Natural killer cell (primary cell): ENCODE measurements at regions not wholly inside any gene's neighbourhood (a gene's known extent, or its start where the extent isn't known, plus 50 kb on each side); places are given as distances from the start of the nearest gene placed in this dataset.

Experiments
- ATAC-seq, 3 donors: fragments of 150-1000 bp in 2 of 3; fragments of 200-7000 bp in 1 of 3; cut with Tn5 transposase; 1 replicate in 1 of 3; 2 replicates in 2 of 3; pipeline ENCODE4 v1.10.0; 2021; ENCODE audit warnings: mild to moderate bottlenecking in 2 of 3, moderate library complexity in 2 of 3
- DNase-seq, 2 donors: peaks; one replicate each; pipeline versions ENCODE4 v3.0.0 to v3.0.0-alpha.2; 2013 to 2021; ENCODE audit warnings: mixed read lengths in 1 of 2
- H3K27ac ChIP-seq: one replicate; pipeline ENCODE4 v1.5.1; 2013; ENCODE audit warnings: mild to moderate bottlenecking, low read length
- H3K27me3 ChIP-seq: one replicate; pipeline ENCODE4 v1.6.1; 2013; ENCODE audit warnings: low read length; ENCODE audit not compliant: control insufficient read depth, insufficient read depth
- H3K36me3 ChIP-seq: one replicate; pipeline ENCODE4 v1.6.1; 2013; ENCODE audit warnings: low read length; ENCODE audit not compliant: control insufficient read depth, insufficient read depth
- H3K4me1 ChIP-seq: one replicate; pipeline ENCODE4 v1.6.1; 2013; ENCODE audit warnings: low read length; ENCODE audit not compliant: control insufficient read depth, insufficient read depth
- H3K4me3 ChIP-seq: one replicate; pipeline ENCODE4 v1.5.1; 2013; ENCODE audit warnings: low read length
- H3K9me3 ChIP-seq: one replicate; pipeline ENCODE4 v1.6.1; 2013; ENCODE audit warnings: low read length; ENCODE audit not compliant: control insufficient read depth, insufficient read depth
- H3K27ac Mint-ChIP-seq, 2 donors: one replicate each; pipeline ENCODE4 v1.8.0; 2022; ENCODE audit warnings: mild to moderate bottlenecking in 2 of 2, mixed read lengths in 2 of 2, moderate library complexity in 1 of 2
- H3K27me3 Mint-ChIP-seq, 2 donors: one replicate each; pipeline ENCODE4 v1.8.0; 2022; ENCODE audit warnings: low read depth in 2 of 2, mixed read lengths in 2 of 2
- H3K36me3 Mint-ChIP-seq: one replicate; pipeline ENCODE4 v1.8.0; 2022; ENCODE audit warnings: mixed read lengths
- H3K4me1 Mint-ChIP-seq, 2 donors: one replicate each; pipeline ENCODE4 v1.8.0; 2022; ENCODE audit warnings: mixed read lengths in 2 of 2
- H3K4me3 Mint-ChIP-seq: one replicate; pipeline ENCODE4 v1.8.0; 2022; ENCODE audit warnings: mild to moderate bottlenecking, moderate library complexity, mixed read lengths
- H3K9me3 Mint-ChIP-seq, 2 donors: one replicate each; pipeline ENCODE4 v1.8.0; 2022; ENCODE audit warnings: mixed read lengths in 2 of 2
- CTCF ChIP-seq: fragments of 200-600 bp; IDR thresholded peaks from one replicate; pipeline ENCODE4 v1.8.0; 2022; ENCODE audit warnings: antibody characterized with exemption
- WGBS: methylation state at CpG from one replicate; pipeline ENCODE4 v1.1.7; 2013; ENCODE audit warnings: missing lambda C conversion rate; ENCODE audit not compliant: insufficient coverage; 5-methylcytosine and 5-hydroxymethylcytosine counted together
- intact Hi-C: fragments of 100-400 bp; cut with micrococcal nuclease; formaldehyde crosslinking; loops from one replicate; pipeline ENCODE4 v1.14.2; 2022

- ATAC-seq (no peak), DNase-seq (no peak)
- WGBS = 50% methylated on average over 16 of the region's 16 CpGs
- H3K9me3 Mint-ChIP-seq = no peaks in the 10 kb centered on the region
- no peaks in the 10 kb centered on the region for H3K36me3 Mint-ChIP-seq
- no peaks in the 10 kb centered on the region for H3K27me3 ChIP-seq
- H3K27ac ChIP-seq = no peak overlapping the region
- no peak for TF ChIP-seq CTCF
- intact Hi-C loops = no loop called here
- peaks cover 10 to 25% of the 10 kb centered on the region in 2 donors for H3K27me3 Mint-ChIP-seq
- no peaks in the 10 kb centered on the region for H3K4me1 ChIP-seq
- H3K4me1 Mint-ChIP-seq = no peaks in the 10 kb centered on the region
- H3K27ac Mint-ChIP-seq = no peak overlapping the region
- H3K4me3 ChIP-seq = no peak overlapping the region
- no peaks in the 10 kb centered on the region for H3K9me3 ChIP-seq
- no peaks in the 10 kb centered on the region for H3K36me3 ChIP-seq
- H3K4me3 Mint-ChIP-seq = no peak overlapping the region
Observed at GRCh38 chr4:1459081-1459721, 53.0 kb upstream of the NKX1-1 start.

- ATAC-seq (no peak), DNase-seq (no peak)
- no peaks in the 10 kb centered on the region for H3K9me3 ChIP-seq
- intact Hi-C loops = no loop called here
- H3K4me3 ChIP-seq = no peak overlapping the region
- no peaks in the 10 kb centered on the region for H3K4me1 ChIP-seq
- H3K4me1 Mint-ChIP-seq = no peaks in the 10 kb centered on the region
- no peak overlapping the region for H3K27ac Mint-ChIP-seq
- H3K9me3 Mint-ChIP-seq = peaks cover 5% of the 10 kb centered on the region in 2 donors
- no peaks in the 10 kb centered on the region for H3K27me3 ChIP-seq
- 63% methylated on average over 3 of the region's 3 CpGs for WGBS
- no peak for TF ChIP-seq CTCF
- no peak overlapping the region for H3K27ac ChIP-seq
- peaks cover 10 to 25% of the 10 kb centered on the region in 2 donors for H3K27me3 Mint-ChIP-seq
- H3K36me3 ChIP-seq = no peaks in the 10 kb centered on the region
- H3K36me3 Mint-ChIP-seq = no peaks in the 10 kb centered on the region
- no peak overlapping the region for H3K4me3 Mint-ChIP-seq
Observed at GRCh38 chr4:1458581-1458980, 52.3 kb upstream of the NKX1-1 start.
